HEK293T (cell line): ENCODE measurements at regions not wholly inside any gene's neighbourhood (a gene's known extent, or its start where the extent isn't known, plus 50 kb on each side); places are given as distances from the start of the nearest gene placed in this dataset.

Source experiments
- CTCF ChIA-PET: fragments of 350-600 bp; formaldehyde crosslinking; extraction: SDS; loops from one replicate; lab custom pipeline; 2021; ENCODE audit warnings: antibody characterized with exemption, inconsistent platforms; lab: Yijun Ruan, JAX
- POLR2A ChIA-PET: fragments of 350-600 bp; formaldehyde crosslinking; extraction: SDS; loops from one replicate; lab custom pipeline; 2020; ENCODE audit warnings: antibody characterized with exemption, inconsistent platforms; lab: Yijun Ruan, JAX
- DNase-seq: peaks from one replicate; pipeline ENCODE4 v3.0.0; 2012; ENCODE audit warnings: mixed read lengths; ENCODE audit errors: extremely low spot score
- ARNT ChIP-seq: fragments of 450-650 bp; IDR thresholded peaks from 2 replicates; pipeline ENCODE4 v1.6.1; 2017; ENCODE audit warnings: mild to moderate bottlenecking
- BHLHE40 ChIP-seq: fragments of 450-650 bp; IDR thresholded peaks from 2 replicates; pipeline ENCODE4 v1.6.1; 2016; ENCODE audit warnings: mild to moderate bottlenecking, moderate library complexity, borderline replicate concordance
- CTBP1 ChIP-seq: fragments of 450-650 bp; IDR thresholded peaks from 2 replicates; pipeline ENCODE4 v1.6.1; 2016; ENCODE audit warnings: borderline replicate concordance
- ELF4 ChIP-seq: fragments of 450-650 bp; IDR thresholded peaks from 2 replicates; pipeline ENCODE4 v1.6.1; 2017; ENCODE audit warnings: antibody characterized with exemption
- FOXA1 ChIP-seq: fragments of 450-650 bp; IDR thresholded peaks from 2 replicates; pipeline ENCODE4 v1.6.1; 2016; ENCODE audit warnings: mild to moderate bottlenecking
- FOXK2 ChIP-seq: fragments of 450-650 bp; IDR thresholded peaks from 2 replicates; pipeline ENCODE4 v1.6.1; 2016; ENCODE audit warnings: mild to moderate bottlenecking
- FOXM1 ChIP-seq: fragments of 450-650 bp; IDR thresholded peaks from 2 replicates; pipeline ENCODE4 v1.6.1; 2017; ENCODE audit warnings: mild to moderate bottlenecking, borderline replicate concordance
- HDGF ChIP-seq: fragments of 450-650 bp; IDR thresholded peaks from 2 replicates; pipeline ENCODE4 v1.6.1; 2017; ENCODE audit warnings: antibody characterized with exemption, borderline replicate concordance
- L3MBTL2 ChIP-seq: fragments of 450-650 bp; conservative IDR thresholded peaks from 2 replicates; pipeline ENCODE4 v1.6.1; 2016; ENCODE audit warnings: mild to moderate bottlenecking
- LEF1 ChIP-seq: fragments of 450-650 bp; IDR thresholded peaks from 2 replicates; pipeline ENCODE4 v1.6.1; 2017; ENCODE audit warnings: mild to moderate bottlenecking, borderline replicate concordance
- NFRKB ChIP-seq: fragments of 450-650 bp; IDR thresholded peaks from 2 replicates; pipeline ENCODE4 v1.6.1; 2016; ENCODE audit warnings: mild to moderate bottlenecking, moderate library complexity
- PKNOX1 ChIP-seq: fragments of 450-650 bp; IDR thresholded peaks from 2 replicates; pipeline ENCODE4 v1.6.1; 2016
- SP1 ChIP-seq: fragments of 450-650 bp; IDR thresholded peaks from 2 replicates; pipeline ENCODE4 v1.6.1; 2017
- SUZ12 ChIP-seq: fragments of 450-650 bp; IDR thresholded peaks from 2 replicates; pipeline ENCODE4 v1.6.1; 2016; ENCODE audit warnings: mild to moderate bottlenecking
- TARDBP ChIP-seq: fragments of 450-650 bp; IDR thresholded peaks from 2 replicates; pipeline ENCODE4 v1.6.1; 2016
- ZNF384 ChIP-seq: fragments of 450-650 bp; IDR thresholded peaks from 2 replicates; pipeline ENCODE4 v1.6.1; 2016

DNA sequence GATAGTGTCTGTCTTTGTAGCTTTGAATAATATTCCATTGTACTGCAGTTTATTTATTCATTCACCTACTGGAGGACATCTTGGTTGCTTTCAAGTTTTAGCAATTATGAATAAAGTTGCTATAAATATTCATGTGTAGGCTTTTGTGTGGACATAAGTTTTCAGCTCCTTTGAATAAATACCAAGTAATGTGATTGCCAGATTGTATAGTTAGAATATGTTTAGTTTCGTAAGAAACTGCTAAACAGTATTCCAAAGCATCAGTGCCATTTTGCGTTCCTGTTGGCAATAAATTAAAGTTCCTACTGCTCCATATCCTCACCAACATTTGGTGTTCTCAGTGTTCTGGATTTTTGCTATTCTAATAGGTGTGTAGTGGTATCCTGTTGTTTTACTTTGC is 311.7 kb upstream of the FMN2 start:
- POLR2A ChIA-PET, result no interaction called here
- no peak for DNase-seq
- TF ChIP-seq HDGF (no peak), BHLHE40 (no peak), PKNOX1 (no peak), L3MBTL2 (no peak), LEF1 (no peak), TARDBP (no peak)
- CTCF ChIA-PET, result no interaction called here

DNA sequence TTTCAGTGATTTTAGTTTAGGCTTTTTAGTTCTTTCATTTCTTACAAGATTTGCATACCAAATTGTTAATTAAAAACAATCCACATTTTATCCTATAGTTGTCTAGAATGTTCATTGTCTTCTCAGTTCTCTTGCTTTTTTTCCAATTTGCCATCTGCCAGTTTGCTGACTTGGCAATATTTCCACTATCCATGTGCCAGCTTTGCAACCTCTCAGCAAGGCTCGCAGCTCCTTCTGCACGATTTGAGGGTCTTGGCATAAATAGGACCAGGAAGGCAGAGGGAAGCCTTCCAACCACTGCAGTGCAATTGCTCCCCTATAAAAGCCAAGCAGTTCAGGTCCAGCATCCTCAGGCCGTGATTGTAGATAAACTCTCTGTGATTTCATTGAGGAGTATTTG is 306.8 kb upstream of the FMN2 start:
- DNase-seq, result no peak
- POLR2A ChIA-PET, result no interaction called here
- CTCF ChIA-PET, result no interaction called here

GRCh38 chr1:239785576-239785975 is 306.1 kb upstream of the FMN2 start:
- TF ChIP-seq HDGF, result no peak
- ChIA-PET CTCF (interaction anchor here (0.6 kb wide), 1 partner anchor 1972 kb away, joined by 3 read pairs; no protein-coding TSS in a partner anchor), POLR2A (no interaction called here)
- no peak for DNase-seq

More for the DNA sequence above, 306.8 kb upstream of the FMN2 start:
- TF ChIP-seq CTBP1 (no peak), ARNT (no peak), FOXA1 (no peak), TARDBP (no peak), FOXM1 (no peak), ZNF384 (no peak), ELF4 (no peak), HDGF (no peak), LEF1 (no peak), L3MBTL2 (no peak), SP1 (no peak), FOXK2 (no peak), BHLHE40 (no peak), PKNOX1 (no peak), NFRKB (no peak), SUZ12 (no peak)

GRCh38 chr1:239786464-239786863 is 305.2 kb upstream of the FMN2 start:
- no peak for DNase-seq
- TF ChIP-seq LEF1 (no peak), FOXM1 (no peak), BHLHE40 (no peak), L3MBTL2 (peak; percentile 37), CTBP1 (no peak), ELF4 (no peak), FOXA1 (no peak), SUZ12 (no peak)
- ChIA-PET CTCF (no interaction called here), POLR2A (no interaction called here)

GRCh38 chr1:239792157-239792556 is 299.5 kb upstream of the FMN2 start:
- CTCF ChIA-PET, result no interaction called here
- DNase-seq, result no peak
- POLR2A ChIA-PET, result no interaction called here
- no peak for TF ChIP-seq LEF1
- TF ChIP-seq L3MBTL2, result no peak
- no peak for TF ChIP-seq ARNT
- no peak for TF ChIP-seq BHLHE40
- no peak for TF ChIP-seq FOXK2
- no peak for TF ChIP-seq ZNF384
- TF ChIP-seq ELF4, result no peak
- no peak for TF ChIP-seq FOXM1

DNA sequence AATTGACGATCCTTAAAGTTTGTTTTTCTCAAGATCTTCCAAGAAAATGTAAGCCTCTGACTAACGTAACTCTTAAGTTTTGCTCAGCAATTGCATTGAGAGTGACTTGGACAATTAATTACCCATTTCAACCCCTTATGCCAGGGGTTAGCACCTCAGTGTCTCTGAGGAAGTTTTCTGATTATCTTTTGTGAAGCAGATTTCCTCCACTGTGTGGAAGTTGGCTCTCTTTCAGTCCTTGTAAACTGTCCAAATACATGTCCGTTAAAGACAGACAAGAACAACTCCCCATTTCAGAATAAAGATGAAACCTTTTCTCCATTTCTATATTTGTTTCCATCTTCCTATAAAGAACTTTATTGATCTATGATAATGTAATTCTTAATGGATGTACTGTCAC is 296.4 kb upstream of the FMN2 start:
- CTCF ChIA-PET, result no interaction called here
- POLR2A ChIA-PET, result no interaction called here
- no peak for DNase-seq
- TF ChIP-seq SP1 (no peak), CTBP1 (no peak), PKNOX1 (no peak), ZNF384 (no peak), FOXA1 (no peak), LEF1 (no peak), HDGF (no peak), TARDBP (no peak), BHLHE40 (no peak), ARNT (no peak), L3MBTL2 (no peak), FOXM1 (no peak), NFRKB (no peak), ELF4 (no peak)

- no peak for DNase-seq
- TF ChIP-seq SP1 (no peak), L3MBTL2 (no peak), FOXM1 (no peak), ARNT (no peak), ELF4 (no peak), TARDBP (no peak), HDGF (no peak), SUZ12 (no peak)
- POLR2A ChIA-PET, result no interaction called here
- CTCF ChIA-PET, result no interaction called here
Observed at GRCh38 chr1:239799617-239800016, 292.1 kb upstream of the FMN2 start.
